ENCODE measurements at regions not wholly inside any gene's neighbourhood (a gene's known extent, or its start where the extent isn't known, plus 50 kb on each side); places are given as distances from the start of the nearest gene placed in this dataset.

- no peak for TF ChIP-seq POLR2A (IDR thresholded peaks at IDR 0.05; ENCODE audit: low read depth, low read length)
- TF ChIP-seq POLR2AphosphoS5 (IDR thresholded peaks at IDR 0.05; ENCODE audit: low read depth, low read length): no peak
- no peak for TF ChIP-seq TAF1 (IDR thresholded peaks at IDR 0.05; ENCODE audit: borderline replicate concordance, low read depth, low read length)
Observed at GRCh38 chr3:188993181-188993580, 178.6 kb upstream of the TPRG1 start.

Data from GM12892 (cell line).